HG02884 (cell line): ENCODE measurements at regions not wholly inside any gene's neighbourhood (a gene's known extent, or its start where the extent isn't known, plus 50 kb on each side); places are given as distances from the start of the nearest gene placed in this dataset.

Source experiments
- ATAC-seq: cut with Tn5 transposase; IDR thresholded peaks from one replicate; pipeline ENCODE4 v1.9.1; 2021; ENCODE audit warnings: mild to moderate bottlenecking, moderate library complexity; ENCODE audit not compliant: unreplicated experiment

DNA sequence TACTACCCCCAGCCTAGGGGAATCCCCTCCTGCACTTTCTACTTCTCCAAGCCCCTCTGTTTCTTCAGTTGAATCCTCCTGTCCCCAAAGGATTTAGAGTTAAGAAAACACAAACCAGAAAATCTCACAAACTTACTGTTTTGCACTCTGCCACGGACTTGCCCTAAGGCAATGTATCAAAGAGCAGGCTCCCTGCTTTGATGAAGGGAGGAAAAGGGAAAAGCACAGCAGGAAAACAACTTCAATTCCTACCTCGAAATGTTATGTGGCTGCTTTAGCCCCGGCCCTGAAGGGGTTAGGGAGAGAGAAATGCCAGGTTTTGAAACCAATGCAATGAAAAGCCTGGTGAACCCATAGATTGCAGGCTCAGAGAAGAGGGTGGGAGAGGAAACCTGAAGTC is 254.7 kb downstream of the MAN2A1 start:
- no peak for ATAC-seq

DNA sequence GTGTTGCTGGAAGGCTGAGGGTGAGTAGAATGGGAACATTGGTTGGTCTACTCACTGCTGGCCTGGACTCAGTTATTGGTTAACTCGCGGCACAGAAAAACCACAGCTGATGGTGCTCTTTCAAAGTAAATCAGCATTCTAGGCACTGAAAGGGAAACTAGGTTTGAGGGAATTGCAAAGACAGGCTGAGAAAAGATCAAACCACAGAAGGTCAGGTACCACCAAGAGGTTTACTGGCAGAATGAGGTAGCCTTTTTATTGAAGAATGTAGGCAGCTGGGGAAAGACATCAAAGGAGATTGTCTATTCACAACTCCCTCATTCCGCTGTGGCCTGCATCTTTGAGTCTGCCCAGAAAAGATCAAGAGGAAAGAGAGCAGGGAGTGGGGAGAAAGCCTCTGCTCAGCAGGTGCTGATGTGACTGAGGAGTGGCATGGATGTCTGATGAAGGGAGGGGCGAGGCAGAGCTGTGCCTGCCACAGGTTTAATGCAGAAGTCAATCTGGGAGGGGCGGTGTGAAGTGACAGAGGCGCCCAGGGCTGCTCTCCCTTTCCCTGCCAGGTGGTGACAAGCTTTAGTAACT is 255.5 kb downstream of the MAN2A1 start:
- ATAC-seq, result no peak

DNA sequence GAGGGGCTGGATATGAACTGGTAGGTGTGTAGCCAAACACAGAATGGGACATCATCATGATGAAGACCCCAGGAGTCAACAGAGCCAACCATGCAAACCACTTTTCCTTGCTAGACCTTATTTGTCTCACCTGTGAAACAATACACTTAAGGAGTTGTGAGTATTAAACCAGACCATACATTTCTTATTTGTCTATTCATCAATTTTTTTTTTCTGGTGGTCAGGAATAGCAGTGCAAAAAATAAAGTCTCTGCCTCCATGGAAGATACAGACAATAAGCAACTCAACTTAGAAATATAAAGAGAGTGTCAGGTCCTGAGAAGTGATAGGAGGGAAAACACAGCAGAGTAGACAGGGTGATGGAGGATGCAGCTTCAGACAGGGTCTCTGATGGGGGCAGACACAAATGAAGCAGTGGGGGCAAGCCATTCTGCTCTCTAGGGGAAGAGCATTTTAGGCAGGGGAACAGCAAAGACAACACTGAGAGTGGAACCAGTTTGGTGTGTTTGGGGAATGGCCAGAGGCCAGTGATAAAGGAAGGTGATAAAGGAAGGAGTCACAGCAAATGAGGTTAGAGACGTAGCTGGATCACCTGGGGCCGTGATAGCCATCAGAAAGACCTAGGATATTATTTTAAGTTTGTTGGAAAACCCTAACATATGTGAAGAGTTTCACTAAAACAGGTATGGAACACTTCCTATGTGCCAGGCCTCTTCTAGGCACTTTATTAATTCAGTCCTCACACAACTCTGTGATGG is 256.2 kb downstream of the MAN2A1 start:
- ATAC-seq, result no peak

DNA sequence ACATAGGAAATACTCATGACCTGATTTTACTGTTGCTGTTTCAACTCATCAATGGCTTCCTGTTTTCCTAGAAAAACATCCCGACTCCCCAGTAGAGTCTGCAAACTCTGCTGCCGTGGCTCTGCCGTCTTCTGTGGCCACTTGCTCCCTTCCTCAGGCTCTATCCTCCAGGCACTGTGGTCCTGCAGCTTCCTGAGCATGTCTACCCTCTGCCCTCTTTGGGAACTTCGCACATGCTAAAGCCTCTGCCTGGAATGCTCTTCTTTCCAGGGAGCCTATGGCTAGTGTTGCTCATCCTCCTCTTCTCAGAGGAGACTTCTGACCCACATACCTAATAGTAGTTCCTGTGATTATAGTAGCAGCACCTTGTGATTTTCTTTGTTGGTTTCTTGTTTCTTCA is 256.9 kb downstream of the MAN2A1 start:
- no peak for ATAC-seq

DNA sequence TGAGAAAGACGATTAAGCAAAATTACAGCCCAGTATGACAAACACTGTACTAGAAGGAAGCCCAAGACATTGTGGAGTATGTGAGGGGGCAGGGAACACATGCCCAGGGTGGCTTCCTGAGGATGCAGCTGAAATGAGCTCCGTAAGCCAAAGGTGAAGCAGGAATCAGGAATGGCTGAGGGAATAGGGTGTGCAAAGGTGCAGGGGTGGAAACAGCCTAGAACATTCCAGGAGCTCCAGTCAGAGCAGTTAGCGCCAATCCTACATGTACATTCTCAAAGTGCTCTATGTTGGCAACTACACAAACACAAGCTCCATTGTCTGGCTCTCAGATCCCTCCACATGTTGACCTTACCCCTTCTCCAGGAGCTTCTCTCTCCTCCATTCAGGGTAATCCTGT is 257.9 kb downstream of the MAN2A1 start:
- no peak for ATAC-seq

DNA sequence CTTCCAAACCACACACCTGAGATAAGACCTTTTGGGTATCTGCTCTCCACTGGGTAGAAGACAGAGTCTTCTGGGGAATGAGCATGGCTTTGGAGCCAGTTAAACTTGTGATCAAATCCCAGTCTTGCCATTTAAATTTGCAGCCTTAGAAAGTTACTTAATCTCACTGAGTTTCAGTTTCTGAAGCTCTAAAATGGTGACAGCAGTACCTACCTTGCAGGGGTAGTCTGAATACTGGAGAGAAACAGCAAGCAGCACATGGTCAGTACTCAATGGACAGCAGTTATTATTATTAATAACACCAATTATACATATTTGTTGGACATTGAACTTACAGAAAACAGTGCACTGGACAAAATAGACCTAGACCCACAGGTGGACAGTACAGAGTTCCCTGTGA is 260.9 kb downstream of the MAN2A1 start:
- no peak for ATAC-seq

DNA sequence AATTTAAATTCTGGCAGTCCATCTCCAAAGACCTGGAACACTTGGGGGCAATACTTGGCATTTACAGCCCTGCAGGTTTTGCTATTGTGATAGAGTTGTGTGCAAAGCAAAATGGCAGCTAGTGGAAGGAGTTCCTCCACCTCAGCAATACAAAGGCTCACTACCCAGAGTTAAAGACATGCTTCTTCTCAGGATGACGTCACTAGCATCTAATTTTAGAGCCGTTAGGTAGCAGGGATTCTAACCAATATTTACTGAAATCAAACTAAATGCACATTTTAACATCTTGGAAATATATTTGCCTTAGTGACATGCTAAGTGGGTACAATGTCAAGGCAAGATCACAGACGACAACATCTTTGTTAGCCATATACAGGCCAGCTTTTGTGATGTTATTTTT is 261.6 kb downstream of the MAN2A1 start:
- no peak for ATAC-seq

DNA sequence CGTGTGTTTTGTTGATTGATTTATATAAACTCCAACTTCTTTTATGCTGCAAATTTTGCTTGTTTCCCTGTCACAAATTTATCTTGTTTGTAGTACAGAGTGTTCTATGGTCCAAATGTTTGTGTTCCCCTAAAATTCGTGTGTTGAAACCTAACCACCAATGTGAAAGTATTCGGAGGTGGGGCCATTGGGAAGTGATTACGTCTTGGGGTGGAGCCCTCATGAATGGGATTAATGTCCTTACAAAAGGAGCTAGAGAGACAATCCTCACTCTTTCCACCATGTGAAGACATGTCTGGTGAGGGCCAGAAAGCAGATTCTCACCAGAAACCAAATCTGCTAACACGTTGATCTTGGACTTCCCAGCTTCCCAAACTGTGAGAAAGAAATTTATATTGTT is 262.0 kb downstream of the MAN2A1 start:
- ATAC-seq, result no peak

DNA sequence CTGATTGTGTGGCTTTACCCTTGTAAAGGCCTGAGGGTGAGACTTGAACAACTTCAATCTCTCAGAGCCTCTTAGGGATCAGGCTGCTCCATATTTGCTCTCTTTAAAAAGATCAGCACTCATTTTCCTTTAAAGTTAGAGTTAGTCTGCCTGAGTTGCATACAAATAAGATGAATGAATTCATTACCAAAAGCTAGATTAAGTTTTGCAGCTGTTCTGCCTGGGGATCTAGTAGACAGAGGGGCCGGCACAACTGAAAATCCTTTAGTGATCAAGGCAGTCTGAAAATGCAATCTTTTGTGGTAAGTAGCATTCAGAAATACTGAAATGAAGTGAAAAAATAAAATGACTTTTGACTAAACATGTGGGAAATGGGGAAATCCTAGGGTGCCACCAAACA is 264.0 kb downstream of the MAN2A1 start:
- ATAC-seq, result no peak

DNA sequence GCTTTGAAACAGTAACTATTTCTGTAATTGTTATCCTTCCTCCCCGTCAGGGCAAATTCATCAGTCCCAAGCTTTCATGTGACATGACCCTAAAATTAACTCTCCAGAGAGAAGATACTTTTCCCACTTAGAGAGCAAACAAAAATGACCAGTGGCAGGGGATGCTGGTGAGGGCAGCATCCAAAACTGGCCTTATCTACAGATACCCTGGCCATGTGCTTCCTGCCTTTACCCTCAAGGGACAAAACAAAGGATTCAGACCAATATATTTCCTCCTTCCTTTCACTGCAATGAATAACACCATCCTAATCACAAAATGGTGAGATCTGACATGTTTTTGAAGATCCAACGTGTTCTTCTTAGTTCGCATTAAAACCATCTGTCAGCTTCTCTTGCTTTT is 267.2 kb downstream of the MAN2A1 start:
- no peak for ATAC-seq

DNA sequence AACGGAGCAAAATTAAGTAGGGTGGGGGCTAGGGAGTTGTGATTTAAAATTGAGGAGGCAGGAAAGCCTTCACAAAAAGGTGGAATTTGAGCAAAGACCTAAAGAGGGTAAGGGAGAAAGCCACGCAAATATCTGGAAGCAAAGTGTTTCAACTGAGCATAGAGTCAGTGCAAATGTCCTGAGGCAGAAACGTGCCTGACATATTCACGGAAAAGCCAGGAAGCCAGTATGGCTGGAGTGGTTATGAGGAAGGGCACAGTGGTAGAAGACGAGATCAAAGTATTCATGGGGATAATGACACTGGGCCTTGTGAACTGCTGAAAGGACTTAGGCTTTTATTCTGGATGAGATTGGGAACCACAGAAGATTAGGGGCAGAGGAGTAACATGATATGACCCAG is 268.4 kb downstream of the MAN2A1 start:
- no peak for ATAC-seq

DNA sequence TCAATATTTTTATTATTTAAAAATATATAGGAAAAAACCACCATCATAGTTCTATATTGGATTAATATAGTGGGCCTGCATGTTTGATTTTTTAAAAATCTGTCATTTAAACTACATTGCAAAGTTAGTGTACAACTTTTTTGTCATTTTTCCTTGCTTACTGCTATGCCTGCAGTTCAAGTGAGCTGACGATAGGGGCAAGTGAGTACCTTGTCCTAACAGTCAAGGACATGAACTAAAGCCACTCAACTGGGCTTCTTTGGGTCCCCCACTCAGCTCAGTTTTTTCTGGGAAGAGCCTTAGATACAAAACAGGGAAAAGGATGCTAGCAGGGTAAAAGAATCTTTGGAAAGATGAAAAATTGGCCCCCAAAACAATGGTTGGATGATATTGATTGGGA is 269.9 kb downstream of the MAN2A1 start:
- no peak for ATAC-seq

DNA sequence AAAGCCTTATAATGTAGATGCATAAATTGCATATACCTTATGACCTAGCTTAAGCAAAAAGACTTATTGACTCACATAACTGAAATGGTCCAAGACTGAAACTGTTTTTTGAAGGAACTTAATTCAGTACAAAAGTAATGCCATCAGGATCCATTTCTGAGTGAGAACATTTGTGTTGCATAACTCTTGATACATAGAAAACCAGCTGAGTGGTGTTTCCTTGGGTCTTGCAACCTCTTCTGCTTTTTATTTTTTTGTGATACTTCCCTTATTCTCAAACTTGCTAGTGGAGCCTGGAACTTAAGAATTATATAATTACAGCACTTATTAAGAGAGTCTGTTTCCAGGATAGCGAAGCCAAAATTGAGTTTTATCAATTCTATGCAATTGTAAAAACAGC is 272.0 kb downstream of the MAN2A1 start:
- no peak for ATAC-seq

DNA sequence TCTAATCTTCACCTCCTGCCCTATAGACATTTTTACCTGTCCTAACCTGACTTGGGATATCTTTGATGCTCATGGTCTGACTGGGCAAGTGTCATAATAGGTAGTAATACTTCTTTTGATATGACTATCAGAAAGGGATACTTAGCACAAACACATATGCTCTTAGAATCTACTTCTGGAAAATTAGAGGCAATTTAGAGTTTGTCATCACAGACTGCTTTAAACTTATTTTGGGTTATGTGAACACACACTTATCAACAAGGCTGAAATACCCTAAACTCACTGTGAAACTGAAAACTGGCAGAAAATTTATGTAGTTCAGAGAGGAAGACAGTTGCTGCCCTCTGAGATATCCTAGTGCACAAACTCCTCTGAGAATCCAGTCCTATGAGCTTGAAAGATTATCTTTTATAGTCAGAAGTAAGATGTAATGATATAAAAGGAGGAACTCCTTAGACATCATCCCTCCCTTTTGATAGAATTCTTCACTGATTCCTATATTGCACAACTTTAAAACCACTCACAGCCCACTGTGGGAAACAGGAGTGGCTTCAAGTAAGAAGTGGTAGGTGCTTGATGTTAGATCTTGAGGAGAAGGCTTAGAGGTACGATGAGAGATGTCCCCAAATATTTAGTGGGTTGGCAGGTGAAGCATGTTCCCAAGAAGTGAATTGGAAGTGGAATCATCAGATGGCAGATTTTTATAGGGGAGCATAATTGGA is 273.3 kb downstream of the MAN2A1 start:
- no peak for ATAC-seq

DNA sequence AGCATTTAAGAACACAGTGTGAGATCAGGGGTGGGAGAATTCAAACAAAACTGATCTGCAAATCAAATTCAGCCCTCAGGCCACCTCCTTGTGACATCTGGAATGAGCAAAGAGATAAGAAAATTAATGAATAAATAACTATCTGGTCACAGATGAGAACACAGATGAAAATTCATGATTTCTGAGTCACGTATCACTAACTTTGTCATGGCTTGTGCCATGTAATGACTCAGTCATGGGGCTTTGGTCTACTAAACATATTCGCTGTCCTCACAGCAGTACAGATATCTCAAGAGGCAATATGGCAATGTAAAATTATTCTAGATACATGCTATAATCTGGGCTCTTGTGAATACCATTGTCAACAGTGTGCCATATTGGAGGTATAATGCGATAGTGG is 274.4 kb downstream of the MAN2A1 start:
- no peak for ATAC-seq

DNA sequence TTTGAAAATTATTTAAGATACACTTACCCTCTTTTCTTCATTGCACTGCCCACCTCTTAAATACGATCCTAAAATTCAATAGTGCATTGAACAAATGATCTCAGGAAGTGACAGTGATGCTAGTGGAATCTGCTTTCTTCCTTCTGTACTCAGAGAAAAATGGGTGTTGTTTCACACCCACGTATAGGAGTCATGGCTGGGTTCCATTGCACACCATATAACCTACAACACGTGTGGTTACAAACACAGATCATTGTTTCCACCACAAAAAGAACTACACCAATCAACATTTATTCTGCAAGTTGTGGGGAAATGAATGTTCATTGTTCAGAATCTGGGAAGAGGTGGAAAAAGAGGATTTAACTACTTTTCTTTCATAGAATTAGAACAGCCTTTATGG is 275.9 kb downstream of the MAN2A1 start:
- no peak for ATAC-seq

DNA sequence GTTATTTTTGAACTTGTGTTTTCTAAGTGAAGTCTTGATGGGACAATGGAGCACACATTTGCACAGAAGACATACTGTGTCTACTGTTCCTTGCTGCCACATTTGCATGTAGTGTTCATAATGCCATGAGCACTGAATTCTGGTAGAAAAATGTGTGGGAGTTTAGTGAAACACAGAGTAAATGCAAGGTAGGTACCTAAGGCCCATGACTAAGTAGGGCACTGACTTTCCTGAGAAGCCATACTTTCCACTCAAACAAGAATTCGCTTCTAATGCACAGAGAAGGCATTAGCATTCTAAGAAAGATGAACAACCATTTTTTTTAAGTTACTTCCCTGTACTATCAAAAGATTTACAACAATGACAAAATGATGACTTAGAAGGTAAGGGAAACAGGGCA is 282.2 kb downstream of the MAN2A1 start:
- no peak for ATAC-seq

DNA sequence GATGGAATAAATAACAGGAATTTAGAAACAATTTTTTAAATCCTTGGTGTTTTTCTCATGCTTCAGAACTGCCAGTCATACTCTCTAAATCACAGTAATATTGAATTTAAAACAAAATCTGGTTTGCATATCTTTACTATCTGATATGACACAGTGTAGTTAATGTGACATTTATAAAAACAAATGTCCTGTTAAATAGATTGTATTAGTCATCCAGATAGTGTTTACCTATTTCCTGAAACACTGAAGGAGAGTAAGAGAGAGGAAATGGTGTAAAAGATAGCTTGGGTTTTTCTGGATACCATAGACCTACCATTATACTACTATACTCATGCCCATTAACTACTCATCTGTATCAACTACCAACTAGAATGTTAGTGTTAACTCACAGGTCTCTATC is 292.3 kb downstream of the MAN2A1 start:
- no peak for ATAC-seq

DNA sequence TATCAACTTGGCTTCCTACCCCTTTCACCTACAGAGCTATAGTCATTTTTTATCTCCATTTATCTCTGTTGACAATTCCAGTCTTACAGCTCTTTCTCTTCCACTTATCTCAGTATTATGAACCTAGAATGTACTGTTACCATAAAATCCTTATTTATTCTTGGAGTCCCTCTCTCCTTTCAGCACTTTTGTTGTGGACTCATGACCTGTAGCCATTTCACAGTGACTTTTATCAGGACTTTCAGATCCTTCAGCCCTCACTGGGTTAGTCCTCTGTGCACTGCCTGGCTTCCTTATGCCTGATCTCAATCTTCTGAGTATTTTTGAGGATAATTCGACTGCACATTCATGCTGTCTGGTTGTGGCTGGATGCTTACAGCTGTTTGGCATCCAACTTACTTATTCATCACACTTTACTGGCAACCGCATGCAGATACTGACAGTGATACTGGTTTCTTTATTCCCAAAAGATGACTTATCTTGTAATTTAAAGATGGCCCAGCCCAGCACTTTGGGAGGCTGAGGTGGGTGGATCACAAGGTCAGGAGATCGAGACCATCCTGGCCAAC is 293.3 kb downstream of the MAN2A1 start:
- ATAC-seq, result no peak

DNA sequence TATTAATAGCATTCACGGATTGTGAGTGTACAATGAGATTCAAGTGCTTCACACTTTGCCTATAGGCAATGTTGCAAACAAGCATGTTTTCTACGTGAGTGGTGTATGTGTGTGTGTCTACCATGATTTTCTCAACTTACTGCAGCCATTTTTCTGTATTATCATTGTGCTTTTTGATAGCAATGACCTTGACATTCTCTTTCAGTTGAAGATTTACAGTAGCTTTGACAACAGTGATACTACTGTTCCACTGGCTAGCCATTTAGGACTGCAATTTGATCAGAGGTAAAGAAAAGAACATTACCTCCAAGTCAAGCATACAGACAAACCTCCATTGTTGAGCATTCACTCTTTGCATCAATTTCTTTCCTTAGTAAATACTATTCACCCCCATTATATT is 297.0 kb downstream of the MAN2A1 start:
- ATAC-seq, result no peak

DNA sequence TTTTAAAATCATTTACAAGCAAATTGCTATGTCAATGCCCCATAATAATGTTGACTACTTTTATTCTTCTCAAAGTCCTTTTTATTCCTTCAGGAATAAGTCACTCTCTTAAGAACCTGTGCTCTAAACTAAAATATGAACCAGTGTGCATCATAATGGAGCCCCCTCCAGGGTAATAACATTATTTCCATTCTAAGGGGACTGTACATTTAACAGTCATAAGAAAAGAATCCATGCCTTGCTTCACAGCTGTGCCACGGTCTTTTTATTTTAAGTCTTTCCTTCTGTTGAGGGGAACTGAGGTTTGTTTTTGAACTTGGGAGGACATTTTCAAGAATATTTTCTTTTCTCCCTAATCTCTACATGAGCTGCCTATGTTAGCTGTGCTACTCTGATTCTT is 297.6 kb downstream of the MAN2A1 start:
- no peak for ATAC-seq

DNA sequence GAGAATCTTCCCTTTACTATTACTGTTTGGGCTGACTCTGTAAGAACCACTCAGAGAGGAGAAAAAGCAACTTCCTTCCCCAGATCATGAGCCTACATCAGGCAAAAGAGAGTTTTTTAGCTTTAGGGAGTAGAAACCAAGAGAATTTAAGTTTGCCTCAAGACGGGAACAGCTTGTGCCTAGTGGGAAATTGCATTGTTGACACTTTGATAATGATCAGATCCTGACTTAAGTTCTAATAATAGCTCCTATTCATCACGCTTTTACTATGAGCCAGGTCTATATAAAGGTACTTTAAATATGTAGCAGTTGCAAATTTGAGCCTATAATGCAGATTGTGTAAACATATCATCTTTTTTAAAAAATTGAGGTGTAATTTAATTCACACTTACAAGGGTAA is 298.2 kb downstream of the MAN2A1 start:
- ATAC-seq, result no peak
